Bronchial epithelial cell (primary cell): ENCODE measurements at regions not wholly inside any gene's neighbourhood (a gene's known extent, or its start where the extent isn't known, plus 50 kb on each side); places are given as distances from the start of the nearest gene placed in this dataset.
A peak's percentile ranks its signal among the peaks of the same experiment; 100 is the strongest.

Experiments
- DNase-seq: peaks from one replicate; pipeline ENCODE4 v3.0.0-alpha.2; 2010; ENCODE audit warnings: low read depth
- FAIRE-seq: peaks from 2 replicates; lab custom pipeline; 2011; peaks lifted over from hg19 to GRCh38; lab: Jason Lieb, UNC
- H3K27me3 ChIP-seq: 2 replicates; pipeline ENCODE4 v1.5.1; 2011; ENCODE audit warnings: low read length; ENCODE audit not compliant: control insufficient read depth, insufficient read depth
- H3K36me3 ChIP-seq: 2 replicates; pipeline ENCODE4 v1.5.1; 2011; ENCODE audit warnings: low read length; ENCODE audit not compliant: control insufficient read depth, insufficient read depth
- H3K4me3 ChIP-seq: 2 replicates; pipeline ENCODE4 v1.5.1; 2011; ENCODE audit warnings: mild to moderate bottlenecking, low read depth, low read length, control low read depth
- TF ChIP-seq, protein P1 (sequence below): IDR thresholded peaks from 2 replicates; pipeline ENCODE4 v1.5.1; 2011; ENCODE audit warnings: mild to moderate bottlenecking, moderate library complexity, low read length, control low read depth, inconsistent platforms; ENCODE audit not compliant: insufficient read depth, severe bottlenecking

DNA sequence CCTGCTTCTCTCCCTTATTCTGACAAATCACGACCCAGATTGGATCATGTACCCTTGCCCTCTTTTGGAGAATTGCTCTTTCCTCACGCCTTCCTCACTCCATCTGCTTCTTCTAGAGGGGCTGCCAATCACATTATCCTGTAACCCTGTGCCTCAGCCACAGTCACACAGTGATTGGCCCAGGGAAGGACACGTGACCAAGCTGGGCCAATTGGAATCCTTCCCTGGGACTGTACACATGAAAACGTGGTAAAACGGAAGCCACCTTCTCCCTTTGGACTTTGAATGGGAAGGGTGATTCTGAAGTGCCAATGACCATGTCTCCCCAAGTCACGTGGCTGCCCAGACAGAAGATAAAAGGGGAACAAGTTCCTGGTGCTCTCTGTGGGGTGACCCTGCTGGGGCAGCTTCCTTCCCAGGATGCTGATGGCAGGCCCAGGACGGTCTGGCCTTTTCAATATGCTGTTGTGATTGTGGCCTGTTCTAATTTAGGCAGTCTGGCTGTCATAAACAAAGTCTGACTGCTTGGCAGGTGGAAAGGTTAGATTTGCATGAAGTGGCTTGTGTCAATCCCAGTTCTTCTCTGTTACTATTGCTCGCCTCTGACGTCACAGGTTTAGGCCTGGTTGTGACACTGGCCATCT, 92.9 kb downstream of the UBIAD1 start:
- peak; percentile 13 for FAIRE-seq
- Histone ChIP-seq H3K4me3 (no peak overlapping the region), H3K36me3 (no peaks in the 10 kb centered on the region), H3K27me3 (no peaks in the 10 kb centered on the region)
- TF ChIP-seq, protein P1, sequence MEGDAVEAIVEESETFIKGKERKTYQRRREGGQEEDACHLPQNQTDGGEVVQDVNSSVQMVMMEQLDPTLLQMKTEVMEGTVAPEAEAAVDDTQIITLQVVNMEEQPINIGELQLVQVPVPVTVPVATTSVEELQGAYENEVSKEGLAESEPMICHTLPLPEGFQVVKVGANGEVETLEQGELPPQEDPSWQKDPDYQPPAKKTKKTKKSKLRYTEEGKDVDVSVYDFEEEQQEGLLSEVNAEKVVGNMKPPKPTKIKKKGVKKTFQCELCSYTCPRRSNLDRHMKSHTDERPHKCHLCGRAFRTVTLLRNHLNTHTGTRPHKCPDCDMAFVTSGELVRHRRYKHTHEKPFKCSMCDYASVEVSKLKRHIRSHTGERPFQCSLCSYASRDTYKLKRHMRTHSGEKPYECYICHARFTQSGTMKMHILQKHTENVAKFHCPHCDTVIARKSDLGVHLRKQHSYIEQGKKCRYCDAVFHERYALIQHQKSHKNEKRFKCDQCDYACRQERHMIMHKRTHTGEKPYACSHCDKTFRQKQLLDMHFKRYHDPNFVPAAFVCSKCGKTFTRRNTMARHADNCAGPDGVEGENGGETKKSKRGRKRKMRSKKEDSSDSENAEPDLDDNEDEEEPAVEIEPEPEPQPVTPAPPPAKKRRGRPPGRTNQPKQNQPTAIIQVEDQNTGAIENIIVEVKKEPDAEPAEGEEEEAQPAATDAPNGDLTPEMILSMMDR: no peak
- DNase-seq: no peak

DNA sequence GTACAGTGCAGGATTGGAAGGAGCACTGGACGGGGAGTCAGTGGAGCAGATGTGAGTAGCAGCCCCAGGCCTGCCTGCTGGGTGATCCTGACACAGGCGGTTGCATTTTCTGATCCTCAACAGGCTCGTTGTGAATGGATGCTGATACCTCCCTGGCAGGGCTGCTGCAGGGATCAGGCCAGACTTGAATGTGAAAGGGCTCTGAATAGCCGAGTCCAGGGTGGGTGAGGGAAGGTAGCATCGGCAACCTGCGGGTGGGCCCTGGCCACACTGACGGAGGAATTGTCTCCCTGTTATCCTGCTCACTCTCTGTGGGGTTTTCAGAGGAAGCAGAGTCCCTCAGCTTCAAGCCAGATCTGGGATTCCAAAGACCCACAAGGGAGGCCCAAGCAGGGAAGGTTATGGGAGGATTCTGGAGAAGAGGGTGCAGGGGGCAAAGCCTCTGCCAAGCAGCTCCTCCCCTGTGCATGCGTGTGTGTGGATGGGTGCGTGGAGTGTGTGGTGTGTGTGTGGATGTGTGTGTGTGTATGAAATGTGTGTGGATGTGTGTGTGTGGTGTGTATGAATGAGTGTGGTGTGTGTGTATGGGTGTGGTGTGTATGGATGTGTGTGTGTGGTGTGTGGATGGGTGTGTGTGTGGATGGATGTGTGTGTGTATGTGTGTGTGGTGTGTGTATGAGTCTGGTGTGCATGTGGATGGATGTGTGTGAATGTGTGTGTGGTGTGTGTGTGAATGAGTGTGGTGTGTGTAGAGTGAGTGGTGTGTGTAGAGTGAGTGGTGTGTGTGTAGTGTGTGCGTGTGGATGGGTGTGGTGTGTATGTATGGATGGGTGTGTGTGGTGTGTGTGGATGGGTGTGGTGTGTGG, 100.3 kb downstream of the UBIAD1 start:
- H3K27me3 ChIP-seq: no peaks in the 10 kb centered on the region
- FAIRE-seq: peak; percentile 23
- no peak overlapping the region for H3K4me3 ChIP-seq
- TF ChIP-seq, protein P1: no peak
- no peaks in the 10 kb centered on the region for H3K36me3 ChIP-seq
- no peak for DNase-seq

DNA sequence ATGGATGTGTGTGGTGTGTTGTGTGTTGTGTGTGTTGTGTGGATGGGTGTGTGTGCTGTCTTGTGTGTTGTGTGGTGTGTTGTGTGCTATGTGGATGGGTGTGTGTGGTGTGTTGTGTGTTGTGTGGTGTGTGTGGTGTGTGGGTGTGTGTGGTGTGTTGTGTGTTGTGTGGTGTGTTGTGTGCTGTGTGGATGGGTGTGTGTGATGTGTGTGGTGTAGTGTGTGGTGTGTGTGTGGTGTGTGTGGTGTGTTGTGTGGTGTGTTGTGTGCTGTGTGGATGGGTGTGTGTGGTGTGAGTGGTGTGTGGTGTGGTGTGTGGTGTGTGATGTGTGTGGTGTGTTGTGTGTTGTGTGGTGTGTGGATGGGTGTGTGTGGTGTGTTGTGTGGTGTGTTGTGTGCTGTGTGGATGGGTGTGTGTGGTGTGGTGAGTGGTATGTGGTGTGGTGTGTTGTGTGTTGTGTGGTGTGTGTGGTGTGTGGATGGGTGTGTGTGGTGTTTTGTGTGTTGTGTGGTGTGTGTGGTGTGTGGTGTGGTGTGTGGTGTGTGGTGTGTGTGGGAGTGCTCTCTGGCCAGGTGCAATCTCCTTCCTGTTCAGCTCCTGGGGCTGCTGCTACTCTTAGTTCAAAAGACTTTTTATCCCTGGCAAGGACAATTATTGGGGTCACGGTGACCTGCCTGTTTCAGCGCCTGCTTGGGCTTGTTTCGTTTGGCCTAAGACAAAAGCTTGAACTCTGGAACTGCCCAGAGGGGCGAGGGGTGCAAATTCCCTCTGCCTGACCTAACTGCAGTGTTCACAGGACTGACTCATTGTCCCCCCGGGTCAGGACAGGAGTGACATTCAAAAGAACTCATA, 101.1 kb downstream of the UBIAD1 start:
- peak; percentile 100 for FAIRE-seq
- no peaks in the 10 kb centered on the region for H3K36me3 ChIP-seq
- DNase-seq: no peak
- H3K4me3 ChIP-seq: no peak overlapping the region
- H3K27me3 ChIP-seq: no peaks in the 10 kb centered on the region
- TF ChIP-seq, protein P1: no peak

DNA sequence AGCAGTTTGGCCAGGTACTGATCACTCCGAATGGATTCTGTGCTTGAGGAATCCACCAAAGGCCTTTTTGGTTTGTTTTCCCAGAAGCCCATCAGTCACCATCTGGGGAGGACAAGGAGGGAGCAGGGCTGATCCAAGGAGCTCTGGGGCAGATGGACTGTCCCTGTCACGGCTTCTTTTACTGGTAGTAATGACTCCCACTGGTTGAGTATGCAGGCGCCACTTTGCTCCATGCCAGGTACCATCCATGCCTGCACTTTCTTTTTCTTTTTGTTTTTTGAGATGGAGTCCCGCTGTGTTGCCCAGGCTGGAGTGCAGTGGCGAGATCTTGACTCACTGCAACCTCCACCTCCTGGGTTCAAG, 101.7 kb downstream of the UBIAD1 start:
- FAIRE-seq (no peak), DNase-seq (no peak)
- no peak overlapping the region for H3K4me3 ChIP-seq
- H3K27me3 ChIP-seq: no peaks in the 10 kb centered on the region
- TF ChIP-seq, protein P1: no peak
- no peaks in the 10 kb centered on the region for H3K36me3 ChIP-seq

DNA sequence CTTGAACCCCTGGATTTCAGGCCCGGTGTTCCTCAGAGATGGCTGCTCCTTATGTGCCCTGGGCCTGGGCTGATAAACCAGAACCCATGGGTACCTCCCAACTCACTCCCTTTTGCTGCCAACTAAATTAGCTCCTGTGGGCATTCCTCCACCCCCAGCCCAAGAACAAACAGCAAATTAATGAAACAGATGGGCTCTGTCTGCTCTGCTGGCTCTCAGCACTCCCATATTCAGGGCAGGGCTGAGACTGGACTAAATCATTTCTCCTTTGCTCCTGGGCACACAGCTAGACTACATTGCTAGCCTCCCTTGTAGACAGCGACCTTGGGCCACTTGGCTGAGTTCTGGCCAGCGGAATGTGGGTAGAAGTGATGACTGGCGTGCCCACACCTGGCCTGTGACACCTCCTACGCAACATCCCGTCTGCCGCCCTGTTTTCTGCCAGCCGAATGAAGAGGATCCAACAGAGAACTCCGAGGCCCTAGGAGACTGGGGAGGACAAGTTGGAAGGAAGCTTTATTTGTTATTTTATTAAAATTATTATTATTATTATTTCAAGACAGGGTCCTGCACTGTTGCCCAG, 101.9 kb upstream of the DISP3 start:
- Histone ChIP-seq H3K36me3 (no peaks in the 10 kb centered on the region), H3K27me3 (no peaks in the 10 kb centered on the region), H3K4me3 (no peak overlapping the region)
- DNase-seq (no peak), FAIRE-seq (no peak)
- TF ChIP-seq, protein P1: no peak
